Renal cortical epithelial cell (primary cell): ENCODE measurements at regions not wholly inside any gene's neighbourhood (a gene's known extent, or its start where the extent isn't known, plus 50 kb on each side); places are given as distances from the start of the nearest gene placed in this dataset.

Experiments
- DNase-seq: peaks from one replicate; pipeline ENCODE4 v3.0.0-alpha.2; 2011; ENCODE audit warnings: low read depth

DNA sequence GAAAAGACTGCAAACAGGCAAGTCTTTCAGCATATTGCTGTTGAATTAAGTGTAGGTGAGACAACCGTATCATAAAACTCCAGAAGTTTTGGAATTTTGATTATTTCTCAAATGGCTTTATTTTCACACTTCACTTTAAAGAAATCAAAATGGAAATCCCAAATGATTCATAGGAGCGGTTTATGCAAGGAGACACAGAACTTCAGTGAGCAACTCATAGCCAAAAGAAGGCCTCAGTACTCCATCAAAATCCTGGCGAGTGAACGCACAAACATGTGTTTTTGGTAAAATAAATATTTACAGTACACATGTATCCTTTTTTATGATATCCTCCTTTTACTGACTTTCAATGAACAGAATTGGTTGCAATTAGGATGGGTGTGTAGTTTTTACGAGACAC lies 140.4 kb upstream of the APCDD1 start:
- DNase-seq = no peak

- no peak for DNase-seq
These were observed 138.9 kb upstream of the APCDD1 start for GRCh38 chr18:10315522-10315921.

DNA sequence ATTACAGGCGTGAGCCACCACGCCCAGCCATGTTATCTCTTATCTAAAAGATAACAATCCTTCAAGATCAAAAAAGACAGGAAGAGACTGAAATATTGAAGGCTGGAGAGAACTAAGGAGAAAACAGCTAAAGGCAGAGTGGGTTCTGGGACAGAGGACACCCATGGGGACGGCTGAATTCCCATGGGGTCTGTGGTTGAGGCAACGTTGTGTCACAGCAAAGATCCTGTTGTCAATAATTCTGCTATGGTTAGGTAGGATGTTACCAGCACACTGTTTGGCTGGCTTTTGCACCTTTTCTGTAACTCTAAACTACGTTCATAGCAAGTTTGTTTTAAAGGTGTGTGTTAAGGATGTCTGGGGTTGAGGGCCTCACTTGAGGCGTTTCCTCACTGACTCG lies 137.7 kb upstream of the APCDD1 start:
- DNase-seq = no peak

DNA sequence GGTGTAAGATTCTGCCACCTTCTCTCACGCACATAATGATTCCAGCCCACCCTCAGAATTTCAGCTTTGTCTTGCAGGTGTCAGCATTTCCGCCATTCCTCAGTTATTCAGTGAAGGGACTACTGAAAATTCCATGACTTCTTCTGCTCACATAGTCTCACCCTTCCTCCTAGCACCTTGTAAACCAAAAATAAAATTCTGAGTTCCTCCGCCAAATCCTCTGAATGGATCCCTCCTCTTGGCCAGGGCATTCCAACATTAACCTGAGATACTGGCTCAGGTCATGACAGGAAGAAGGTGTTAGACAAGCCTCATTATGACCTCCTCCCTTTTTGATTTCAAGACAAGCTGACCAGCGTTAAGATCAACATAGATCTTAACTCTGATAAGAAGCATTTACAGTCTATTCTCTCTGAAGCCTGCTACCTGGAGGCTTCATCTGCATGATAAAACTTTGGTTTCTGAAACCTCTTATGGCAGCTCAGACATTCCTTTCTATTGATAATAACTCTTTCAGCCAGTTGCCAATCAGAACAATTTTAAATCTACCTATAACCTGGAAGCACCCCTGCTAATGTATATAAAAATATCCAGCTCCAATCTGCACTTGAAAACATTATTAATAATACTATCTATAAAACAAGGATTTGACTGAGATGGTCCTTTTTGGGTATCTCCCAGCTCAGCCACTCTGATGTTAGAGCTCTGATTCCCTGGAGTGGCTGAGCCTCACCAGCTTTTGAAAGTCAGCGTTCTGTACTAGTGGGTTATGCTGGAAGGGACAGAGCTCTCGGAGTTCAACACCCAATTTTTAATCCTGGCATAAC lies 136.4 kb upstream of the APCDD1 start:
- DNase-seq = no peak

GRCh38 chr18:10318691-10318970 lies 135.8 kb upstream of the APCDD1 start:
- no peak for DNase-seq

DNA sequence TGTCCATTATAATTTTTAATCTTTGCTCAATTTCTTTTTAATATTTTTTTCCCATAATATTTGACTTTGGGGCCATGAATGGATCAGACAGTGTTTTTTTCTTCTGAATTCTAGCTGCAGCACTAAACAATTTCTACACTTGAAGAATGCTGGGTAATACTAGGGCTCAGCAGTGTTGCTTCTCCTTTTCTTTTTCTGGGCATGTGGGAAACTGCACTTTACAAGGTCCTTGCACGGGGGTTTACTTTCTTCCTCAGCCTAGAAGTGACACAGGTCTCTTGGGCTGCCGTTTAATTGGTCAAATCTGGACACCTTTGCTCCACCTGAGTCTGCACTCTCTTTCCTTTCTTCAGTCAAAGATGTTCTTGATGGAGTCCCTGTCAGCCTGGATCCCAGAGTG lies 135.4 kb upstream of the APCDD1 start:
- DNase-seq = no peak

DNA sequence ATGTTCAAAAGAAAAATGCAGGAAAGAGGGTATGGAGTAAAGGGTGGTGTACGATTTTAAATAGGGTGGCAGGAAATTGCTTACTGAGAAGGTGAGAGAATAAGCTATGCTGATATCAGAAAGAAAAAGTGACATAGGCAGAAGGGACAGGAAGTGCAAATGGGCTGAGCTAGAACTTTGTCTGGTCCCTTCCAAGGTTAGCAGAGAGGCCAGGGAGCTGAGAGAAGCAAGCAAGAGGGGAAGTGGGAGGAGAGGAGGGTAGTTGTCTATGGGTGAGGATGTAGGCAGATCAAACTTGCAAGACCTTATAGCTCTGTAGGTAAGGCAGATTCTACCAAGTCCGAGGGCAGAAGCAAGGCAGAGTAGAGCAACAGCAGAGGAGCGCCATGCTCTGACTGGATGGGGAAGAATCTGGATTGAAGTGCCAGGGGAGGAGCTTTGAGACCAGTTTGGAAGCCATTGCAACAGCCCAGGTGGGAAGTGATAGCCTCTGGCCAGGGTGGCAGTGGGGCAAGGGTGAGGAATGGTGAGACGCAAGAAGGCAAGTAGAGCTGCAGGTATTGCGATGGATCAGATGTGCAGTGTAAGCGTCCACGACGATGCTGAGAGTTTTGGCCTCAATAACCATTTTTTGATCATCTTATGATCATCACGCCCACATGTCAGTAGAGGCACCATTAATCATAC lies 134.4 kb upstream of the APCDD1 start:
- no peak for DNase-seq

DNA sequence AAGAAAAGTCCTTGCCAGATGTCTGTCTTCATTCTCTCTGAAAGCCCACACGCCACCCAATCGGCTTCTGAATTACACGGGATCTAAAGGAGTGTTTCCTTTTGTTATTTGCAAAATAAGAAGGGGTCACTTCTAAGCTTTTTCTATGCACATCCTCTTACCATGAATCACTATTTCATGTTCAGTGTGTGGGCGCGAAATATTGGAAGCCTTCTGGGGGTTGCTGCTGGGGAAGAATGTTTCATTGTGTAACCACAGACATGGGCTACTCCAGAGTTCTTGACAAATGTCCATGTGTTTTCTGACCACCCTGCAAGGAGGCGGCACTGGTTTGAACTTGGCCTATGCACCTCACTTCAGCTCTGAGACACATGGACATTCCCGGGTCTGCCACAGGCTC lies 133.6 kb upstream of the APCDD1 start:
- DNase-seq = no peak

GRCh38 chr18:10321576-10321975 lies 132.9 kb upstream of the APCDD1 start:
- DNase-seq = no peak

- DNase-seq = no peak
These were observed 132.4 kb upstream of the APCDD1 start for GRCh38 chr18:10322004-10322403.

GRCh38 chr18:10322435-10322834 lies 132.0 kb upstream of the APCDD1 start:
- DNase-seq = no peak

GRCh38 chr18:10329101-10329500 lies 125.3 kb upstream of the APCDD1 start:
- DNase-seq = no peak

DNA sequence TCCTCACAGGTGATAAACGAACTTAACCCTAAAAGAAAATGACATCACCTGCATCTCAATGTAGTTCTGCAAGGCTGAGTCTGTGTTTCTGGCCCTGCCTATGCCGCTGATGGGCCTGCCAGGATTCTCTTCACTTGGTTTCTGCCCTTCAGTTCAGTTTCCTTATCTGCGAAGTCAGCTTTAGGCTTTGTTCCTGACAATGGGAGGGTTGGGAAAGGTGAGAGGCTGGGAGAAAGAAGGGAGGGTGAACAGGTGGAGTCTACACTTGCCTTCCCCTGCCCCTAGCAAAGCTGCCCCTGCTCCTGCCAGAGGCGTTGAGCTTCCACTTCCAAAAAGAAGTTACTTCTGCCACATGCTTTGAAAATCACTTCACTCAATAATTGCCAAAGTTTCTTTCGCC lies 124.0 kb upstream of the APCDD1 start:
- no peak for DNase-seq

DNA sequence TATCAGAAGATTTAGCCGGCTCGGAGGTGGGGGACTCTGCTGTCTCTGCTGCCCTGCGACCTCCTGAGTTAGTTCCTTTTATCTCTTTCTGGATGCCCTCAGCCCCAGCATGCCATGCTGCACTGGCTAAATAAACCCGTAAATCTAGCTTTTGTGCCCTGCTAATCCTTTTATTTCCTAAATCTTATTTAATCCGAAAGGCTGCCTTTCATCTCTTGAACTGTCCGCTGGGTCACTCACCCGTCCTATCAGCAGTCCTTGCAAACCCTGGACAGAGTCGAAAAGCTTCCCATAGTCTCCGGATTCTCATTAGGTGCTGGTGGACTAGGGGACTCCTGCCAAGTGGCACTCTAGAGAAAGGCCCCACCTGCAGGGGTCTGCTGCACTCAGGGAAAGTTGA lies 122.0 kb upstream of the APCDD1 start:
- DNase-seq = no peak

- no peak for DNase-seq
These were observed 117.6 kb upstream of the APCDD1 start for GRCh38 chr18:10336749-10337350.

GRCh38 chr18:10340821-10341220 lies 113.6 kb upstream of the APCDD1 start:
- no peak for DNase-seq

DNA sequence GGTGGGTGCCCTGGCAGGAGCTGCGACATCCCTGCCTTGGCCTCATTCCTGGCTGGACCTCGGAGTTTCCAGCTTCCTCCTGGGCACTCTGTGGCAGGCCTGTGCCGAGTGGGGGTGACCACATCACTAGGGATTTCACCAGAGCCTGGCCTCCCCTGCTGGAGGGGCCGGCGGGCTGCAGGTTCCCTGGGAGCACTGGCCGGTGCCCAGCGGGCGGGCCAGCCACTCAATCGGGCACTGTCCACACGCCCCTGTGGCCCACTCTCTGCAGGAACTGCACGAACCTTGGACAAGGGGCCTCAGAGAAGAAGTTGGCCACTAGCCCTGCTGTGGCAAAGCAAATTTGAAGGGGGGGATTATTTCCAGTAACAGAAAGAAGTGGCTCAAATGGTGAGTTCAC lies 110.7 kb upstream of the APCDD1 start:
- DNase-seq = no peak

DNA sequence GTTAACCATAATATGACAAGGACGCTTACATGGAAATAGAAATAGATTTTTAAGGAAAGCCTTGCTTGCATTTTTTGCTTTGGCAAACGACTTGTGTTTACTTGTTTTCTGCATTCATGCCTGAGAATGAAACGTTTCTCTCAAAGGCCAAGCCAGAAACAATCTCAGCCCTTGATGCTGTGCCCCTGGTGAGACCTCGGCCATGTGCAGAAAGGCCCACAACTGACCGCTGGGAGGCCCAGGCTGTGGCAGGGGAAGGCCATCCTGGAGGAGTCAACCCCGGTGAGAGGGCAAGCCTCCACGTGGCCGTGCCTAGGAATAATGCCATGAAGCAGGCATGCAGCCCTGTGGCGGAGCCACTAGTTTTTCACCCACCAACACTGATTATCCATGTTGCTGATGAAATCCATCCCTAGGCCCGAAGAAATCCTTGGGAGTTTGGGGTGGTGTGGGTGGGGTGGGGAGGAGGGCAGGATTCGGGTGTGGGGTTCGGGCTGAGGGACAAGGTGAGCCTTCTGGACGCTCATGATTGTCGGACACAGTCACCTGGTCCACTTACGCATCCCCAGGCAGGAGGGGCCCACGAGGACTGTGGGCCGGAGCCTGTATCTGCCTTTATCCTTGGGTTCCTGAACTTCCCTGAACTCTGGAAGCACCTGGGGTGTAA lies 107.6 kb upstream of the APCDD1 start:
- no peak for DNase-seq

DNA sequence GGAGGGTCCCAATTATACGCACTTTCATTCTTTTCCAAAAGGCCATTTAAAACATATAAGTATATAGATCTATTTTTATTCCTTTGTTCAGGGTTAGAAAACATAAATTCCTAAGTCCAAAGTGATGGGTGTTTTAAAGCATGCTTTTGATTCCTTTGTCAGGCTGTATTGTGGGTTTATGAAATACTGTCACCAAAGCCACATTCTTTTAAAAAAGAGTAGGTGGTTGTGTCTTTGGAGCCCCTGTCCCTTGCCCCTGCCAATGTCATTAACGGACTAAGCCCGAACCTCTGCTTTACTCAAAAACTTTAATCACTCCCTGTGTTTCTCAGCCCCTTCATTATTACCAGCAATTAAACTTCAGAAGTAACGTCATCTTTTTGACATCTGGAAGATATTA lies 104.9 kb upstream of the APCDD1 start:
- no peak for DNase-seq

DNA sequence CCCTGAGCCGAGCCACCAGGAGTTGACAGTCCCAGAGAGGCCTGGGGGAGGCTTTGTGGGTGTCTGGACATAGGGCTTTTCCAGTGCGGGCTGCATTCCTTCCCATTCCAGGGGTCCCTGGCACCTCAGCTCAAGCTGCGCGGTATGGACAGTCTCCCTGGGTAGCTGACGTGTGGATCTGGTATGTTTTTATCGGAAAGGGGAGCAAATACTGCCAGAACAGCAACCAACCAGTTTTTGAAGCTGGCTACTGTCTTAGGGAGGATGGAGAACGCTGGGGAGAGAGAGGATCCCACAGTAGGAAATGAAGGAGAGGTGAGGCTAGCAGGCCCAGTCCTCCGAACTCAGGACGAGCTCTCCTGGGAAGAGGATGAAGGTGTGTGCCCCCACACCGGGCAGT lies 103.8 kb upstream of the APCDD1 start:
- DNase-seq = no peak

DNA sequence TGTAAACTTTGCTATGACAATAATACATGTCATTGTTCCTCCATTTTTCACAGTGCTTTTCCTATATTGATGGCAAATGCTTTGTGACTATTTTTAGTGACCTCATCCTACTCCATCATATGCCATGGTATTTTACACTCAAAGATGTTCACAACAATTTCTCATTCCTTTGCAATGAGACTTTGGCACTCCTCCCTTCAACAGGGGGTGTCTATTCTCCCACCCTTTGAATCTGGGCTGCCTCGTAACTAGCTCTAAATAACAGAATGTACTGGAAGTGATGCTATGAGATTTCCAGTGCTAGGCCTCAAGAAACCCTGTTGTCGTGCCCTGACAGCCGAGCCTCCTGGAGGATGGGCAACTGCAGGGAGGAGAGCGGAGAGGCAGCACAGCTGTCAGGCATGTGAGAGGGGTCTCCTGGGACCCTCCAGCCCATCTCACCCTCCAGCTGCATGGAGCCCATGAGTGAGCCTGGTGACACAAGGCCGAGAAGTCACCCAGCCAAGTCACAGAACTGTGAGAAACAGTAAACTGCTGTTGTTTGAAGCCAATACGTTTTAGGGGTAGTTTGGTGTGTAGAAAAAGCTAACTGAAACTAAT lies 103.1 kb upstream of the APCDD1 start:
- DNase-seq = no peak

DNA sequence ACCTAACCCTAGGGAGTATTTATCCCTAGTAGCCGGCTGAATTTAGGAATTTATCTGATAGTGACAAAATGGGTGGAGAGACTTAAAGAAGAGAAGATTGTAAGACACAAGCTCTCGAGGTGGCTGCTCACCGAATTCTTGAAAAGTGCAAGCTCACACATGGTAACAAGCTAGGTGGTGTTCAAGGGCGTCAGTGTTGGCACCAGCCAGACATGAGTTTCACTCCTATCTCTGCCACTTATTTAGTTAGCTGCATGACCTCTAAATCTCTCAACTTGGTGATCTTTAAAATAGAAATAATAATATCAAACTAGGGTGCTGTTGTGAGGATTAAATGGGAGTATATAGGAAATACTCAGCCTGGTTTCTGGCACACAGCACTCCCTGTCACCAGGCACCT lies 102.6 kb upstream of the APCDD1 start:
- no peak for DNase-seq
